AG04450 (cell line): ENCODE measurements at regions not wholly inside any gene's neighbourhood (a gene's known extent, or its start where the extent isn't known, plus 50 kb on each side); places are given as distances from the start of the nearest gene placed in this dataset.

ENCODE experiments used
- CTCF ChIA-PET: fragments of 300-600, 350-600 bp; formaldehyde crosslinking; extraction: SDS; loops from one replicate; lab custom pipeline; 2022; ENCODE audit warnings: antibody characterized with exemption, inconsistent platforms; lab: Charles Lee
- POLR2A ChIA-PET: fragments of 350-600 bp; formaldehyde crosslinking; extraction: SDS; loops from one replicate; lab custom pipeline; 2021; ENCODE audit warnings: antibody characterized with exemption, inconsistent platforms; lab: Yijun Ruan, JAX
- DNase-seq: peaks from one replicate; pipeline ENCODE4 v3.0.0-alpha.2; 2011; ENCODE audit warnings: low read depth, low spot score
- H3K27ac ChIP-seq: one replicate; pipeline ENCODE4 v1.5.1; 2012; ENCODE audit warnings: low read depth, low read length, control low read depth
- H3K27me3 ChIP-seq: one replicate; pipeline ENCODE4 v1.6.0; 2012; ENCODE audit warnings: low read length; ENCODE audit not compliant: control insufficient read depth, insufficient read depth
- H3K4me3 ChIP-seq: 2 replicates; pipeline ENCODE4 v1.5.1; 2011; ENCODE audit warnings: mild to moderate bottlenecking, low read depth, low read length, control low read depth
- H3K9me3 ChIP-seq: 2 replicates; pipeline ENCODE4 v1.5.1; 2012; ENCODE audit warnings: low read length; ENCODE audit not compliant: control insufficient read depth, insufficient read depth
- TF ChIP-seq, protein P1 (sequence below): IDR thresholded peaks from 2 replicates; pipeline ENCODE4 v1.5.1; 2011; ENCODE audit warnings: low read depth, low read length, control low read depth, inconsistent platforms

DNA sequence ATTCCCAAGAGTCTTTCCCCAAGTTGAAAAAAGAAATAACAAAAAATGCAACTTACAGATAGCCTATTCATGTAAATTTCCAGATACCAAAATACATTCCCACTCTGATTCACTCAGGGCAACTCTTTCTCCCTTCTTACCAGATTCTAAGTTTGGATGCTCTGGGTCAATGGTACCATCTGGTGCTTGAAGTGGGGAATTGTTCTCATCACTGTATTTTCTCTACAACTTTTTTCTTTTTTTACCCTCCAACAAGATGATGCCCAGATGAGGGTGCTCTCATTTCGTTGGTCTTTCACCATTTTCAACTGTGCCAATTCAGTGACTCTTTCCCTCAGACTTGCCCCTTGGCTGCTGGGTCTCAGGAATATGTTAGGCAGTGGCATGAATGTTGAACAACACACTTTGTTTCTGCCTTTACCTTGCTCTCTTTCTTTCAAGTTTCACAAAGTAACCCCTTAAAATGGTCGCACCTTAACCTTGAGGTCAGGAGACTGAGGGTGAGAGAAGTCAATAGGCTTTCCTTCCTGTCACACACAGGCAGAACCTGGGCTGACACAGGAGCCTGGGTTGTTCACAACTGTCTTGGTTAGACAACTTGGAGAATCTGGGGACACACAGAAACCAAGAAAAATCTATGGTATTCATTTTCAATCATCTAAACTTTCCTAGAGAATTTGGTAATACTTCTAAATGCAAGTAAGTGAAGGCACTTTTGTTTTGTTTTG, 330.7 kb upstream of the SLCO3A1 start:
- peak; percentile 41 for DNase-seq
- H3K9me3 ChIP-seq: no peaks in the 10 kb centered on the region

DNA sequence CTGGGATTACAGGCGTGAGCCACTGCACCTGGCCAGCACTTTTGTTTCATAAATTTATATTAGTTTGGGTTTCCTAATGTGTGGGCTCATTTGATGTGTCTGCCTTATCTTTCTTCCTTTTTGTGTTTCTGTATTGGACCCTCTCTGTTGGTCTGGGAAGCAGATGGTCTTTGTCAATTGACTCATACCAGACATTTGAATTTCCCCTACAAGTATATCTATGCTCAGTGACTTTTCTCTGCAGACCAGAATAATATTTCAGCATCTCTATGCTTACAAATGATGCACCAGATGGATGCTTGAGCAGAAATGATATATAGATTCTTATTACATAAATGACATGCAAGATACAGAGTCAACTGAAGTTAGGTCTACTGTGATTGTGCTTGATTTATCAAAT, 329.9 kb upstream of the SLCO3A1 start:
- Histone ChIP-seq H3K4me3 (no peak overlapping the region), H3K27me3 (no peaks in the 10 kb centered on the region), H3K9me3 (no peaks in the 10 kb centered on the region), H3K27ac (no peak overlapping the region)
- POLR2A ChIA-PET: no interaction called here
- CTCF ChIA-PET: interaction anchor here (2.6 kb wide), 1 partner anchor 221 kb away, joined by 15 read pairs; no protein-coding TSS in a partner anchor
- TF ChIP-seq, protein P1, sequence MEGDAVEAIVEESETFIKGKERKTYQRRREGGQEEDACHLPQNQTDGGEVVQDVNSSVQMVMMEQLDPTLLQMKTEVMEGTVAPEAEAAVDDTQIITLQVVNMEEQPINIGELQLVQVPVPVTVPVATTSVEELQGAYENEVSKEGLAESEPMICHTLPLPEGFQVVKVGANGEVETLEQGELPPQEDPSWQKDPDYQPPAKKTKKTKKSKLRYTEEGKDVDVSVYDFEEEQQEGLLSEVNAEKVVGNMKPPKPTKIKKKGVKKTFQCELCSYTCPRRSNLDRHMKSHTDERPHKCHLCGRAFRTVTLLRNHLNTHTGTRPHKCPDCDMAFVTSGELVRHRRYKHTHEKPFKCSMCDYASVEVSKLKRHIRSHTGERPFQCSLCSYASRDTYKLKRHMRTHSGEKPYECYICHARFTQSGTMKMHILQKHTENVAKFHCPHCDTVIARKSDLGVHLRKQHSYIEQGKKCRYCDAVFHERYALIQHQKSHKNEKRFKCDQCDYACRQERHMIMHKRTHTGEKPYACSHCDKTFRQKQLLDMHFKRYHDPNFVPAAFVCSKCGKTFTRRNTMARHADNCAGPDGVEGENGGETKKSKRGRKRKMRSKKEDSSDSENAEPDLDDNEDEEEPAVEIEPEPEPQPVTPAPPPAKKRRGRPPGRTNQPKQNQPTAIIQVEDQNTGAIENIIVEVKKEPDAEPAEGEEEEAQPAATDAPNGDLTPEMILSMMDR: no peak
- no peak for DNase-seq

More for the DNA sequence above, 330.7 kb upstream of the SLCO3A1 start:
- no peak overlapping the region for H3K4me3 ChIP-seq
- TF ChIP-seq, protein P1: peak; percentile 75
- H3K27me3 ChIP-seq: no peaks in the 10 kb centered on the region
- POLR2A ChIA-PET: no interaction called here
- CTCF ChIA-PET: interaction anchor here (2.6 to 5.4 kb wide), 2 partner anchors 220 kb away, joined by 15 to 35 read pairs; no protein-coding TSS in a partner anchor
- peak overlapping the region; percentile 48 for H3K27ac ChIP-seq

DNA sequence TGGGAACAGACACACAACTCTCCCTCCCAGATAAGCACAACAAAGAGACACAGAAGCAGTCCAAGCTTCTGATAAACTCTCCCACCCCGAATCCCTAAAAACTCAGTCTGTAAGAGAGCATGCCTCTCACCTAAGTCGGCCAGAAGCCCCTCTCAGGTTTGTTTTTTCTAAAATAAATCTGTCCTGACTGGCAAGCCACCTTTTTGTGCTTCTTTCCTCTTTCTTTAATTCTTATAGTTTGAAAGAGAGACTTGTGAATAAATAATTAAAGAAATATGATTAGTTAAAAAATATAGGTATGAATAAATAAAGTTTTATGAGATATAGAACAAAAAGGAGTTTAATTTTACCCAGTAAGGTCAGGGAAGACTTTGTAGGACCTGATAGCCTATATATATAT, 329.0 kb upstream of the SLCO3A1 start:
- POLR2A ChIA-PET: no interaction called here
- no peaks in the 10 kb centered on the region for H3K9me3 ChIP-seq
- CTCF ChIA-PET: interaction anchor here (2.6 kb wide), 1 partner anchor 222 kb away, joined by 15 read pairs; no protein-coding TSS in a partner anchor

DNA sequence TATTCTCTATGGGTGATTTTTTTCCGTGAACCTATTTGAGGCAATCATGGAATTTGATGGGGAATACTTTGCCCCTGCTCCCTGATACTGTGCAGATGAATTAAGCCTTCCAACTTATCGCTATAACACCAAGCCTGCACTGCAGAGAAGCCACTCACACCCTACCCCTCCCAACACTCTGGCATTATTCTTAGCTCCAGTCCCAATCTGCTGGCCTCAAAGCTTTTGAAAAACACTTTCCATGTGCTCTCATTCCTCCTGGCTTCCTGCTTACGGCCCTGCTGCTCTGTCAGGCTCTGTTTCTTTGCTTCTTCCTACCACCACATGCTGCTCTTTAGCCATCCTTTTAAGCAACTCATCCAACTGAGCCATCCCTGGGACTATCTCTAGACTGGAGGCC, 327.8 kb upstream of the SLCO3A1 start:
- peak overlapping the region; percentile 31 for H3K27ac ChIP-seq
- TF ChIP-seq, protein P1: no peak
- ChIA-PET POLR2A (no interaction called here), CTCF (interaction anchor here (1.0 to 1.4 kb wide), 3 partner anchors 10 to 223 kb away, joined by 3 to 4 read pairs (median 4); no protein-coding TSS in a partner anchor)
- no peak overlapping the region for H3K4me3 ChIP-seq
- no peaks in the 10 kb centered on the region for H3K9me3 ChIP-seq
- DNase-seq: no peak
- H3K27me3 ChIP-seq: no peaks in the 10 kb centered on the region

More for the DNA sequence above, 329.0 kb upstream of the SLCO3A1 start:
- DNase-seq: no peak
- H3K27me3 ChIP-seq: no peaks in the 10 kb centered on the region
- TF ChIP-seq, protein P1: no peak
- H3K4me3 ChIP-seq: no peak overlapping the region
- no peak overlapping the region for H3K27ac ChIP-seq

DNA sequence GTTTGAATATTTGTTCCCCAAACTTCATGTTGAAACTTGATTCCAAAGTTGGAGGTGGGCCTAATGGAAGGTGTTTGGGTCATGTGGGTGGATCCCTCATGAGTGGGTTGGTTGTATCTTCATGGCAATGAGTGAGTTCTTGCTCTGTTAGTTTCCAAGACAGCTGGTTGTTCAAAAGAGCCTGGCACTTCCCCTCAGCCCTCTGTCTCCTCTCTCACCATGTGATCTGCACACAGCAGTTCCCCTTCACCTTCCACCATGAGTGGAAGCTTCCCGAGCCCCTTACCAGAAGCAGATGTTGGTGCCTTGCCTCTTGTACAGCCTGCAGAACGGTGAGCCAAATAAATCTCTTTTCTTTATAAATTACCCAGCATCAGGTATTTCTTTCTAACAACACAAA, 327.1 kb upstream of the SLCO3A1 start:
- H3K27me3 ChIP-seq: no peaks in the 10 kb centered on the region
- CTCF ChIA-PET: interaction anchor here (1.0 to 1.4 kb wide), 2 partner anchors 180 to 224 kb away, joined by 3 to 4 read pairs; no protein-coding TSS in a partner anchor
- POLR2A ChIA-PET: no interaction called here
- no peaks in the 10 kb centered on the region for H3K9me3 ChIP-seq
- DNase-seq: no peak
- no peak overlapping the region for H3K4me3 ChIP-seq
- TF ChIP-seq, protein P1: no peak
- H3K27ac ChIP-seq: no peak overlapping the region
